ENCODE measurements at regions not wholly inside any gene's neighbourhood (a gene's known extent, or its start where the extent isn't known, plus 50 kb on each side); places are given as distances from the start of the nearest gene placed in this dataset.

DNA sequence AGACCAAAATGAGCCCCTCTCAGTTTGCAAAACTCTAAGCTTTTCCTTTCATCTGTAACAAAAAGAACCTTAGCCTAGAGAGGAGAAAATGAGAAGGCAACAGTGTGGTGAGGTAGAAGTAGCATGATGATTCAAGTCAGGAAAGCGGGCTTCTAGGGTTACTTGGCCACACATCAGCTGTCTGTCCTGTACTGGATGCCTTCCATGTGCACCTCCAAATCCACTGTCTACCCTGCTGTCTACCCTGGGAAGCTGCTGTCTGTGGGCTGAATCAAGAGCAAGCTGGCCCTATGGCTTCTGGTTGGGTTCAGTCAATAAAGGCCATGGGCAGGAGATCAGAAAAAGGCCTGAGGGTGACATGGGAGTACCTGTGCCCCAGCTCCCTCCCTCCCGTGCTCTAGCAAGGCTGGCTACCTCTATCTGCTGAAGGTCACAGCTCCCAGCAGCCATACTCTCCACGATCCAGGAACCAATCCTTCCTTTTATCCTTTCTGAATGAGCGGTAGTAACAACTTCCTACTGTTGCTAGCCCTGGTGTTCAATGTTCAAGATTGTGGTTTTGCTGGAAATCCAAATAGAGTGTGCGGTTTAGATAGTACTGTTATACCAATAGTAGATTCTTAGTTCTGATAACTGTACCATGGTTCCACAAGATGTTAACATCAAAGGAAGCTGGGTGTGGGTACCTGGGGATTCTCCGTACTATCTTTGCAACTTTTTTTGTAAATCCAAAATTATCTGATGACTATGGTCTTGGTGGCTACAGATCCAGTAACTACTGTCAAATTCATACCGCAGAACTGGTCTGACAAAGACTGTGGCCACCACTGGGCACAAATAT, 191.0 kb downstream of the ESM1 start:
- no peak overlapping the region for H3K4me3 ChIP-seq (ENCODE audit: control insufficient read depth in 2 of 3, extremely low read depth in 1 of 3, insufficient read depth in 2 of 3, low read depth in 1 of 3, low read length in 3 of 3)
- H3K79me2 ChIP-seq (ENCODE audit: control insufficient read depth, insufficient read depth, low read length): no peaks in the 10 kb centered on the region
- H3K9ac ChIP-seq (ENCODE audit: control insufficient read depth, extremely low read depth, insufficient read depth, low read length): no peak overlapping the region
- FAIRE-seq: no peak
- no peak overlapping the region for H2AFZ ChIP-seq (ENCODE audit: control insufficient read depth, low read length)
- H3K27ac ChIP-seq (ENCODE audit: control insufficient read depth, insufficient read depth, low read length): no peak overlapping the region
- no peak overlapping the region for H3K4me2 ChIP-seq (ENCODE audit: control insufficient read depth, extremely low read depth, insufficient read depth, low read depth, low read length)
- H3K9me1 ChIP-seq (ENCODE audit: control insufficient read depth, extremely low read depth, insufficient read depth, low read length): no peaks in the 10 kb centered on the region
- no peaks in the 10 kb centered on the region for H4K20me1 ChIP-seq (ENCODE audit: control insufficient read depth, extremely low read depth, insufficient read depth, low read length)
- no peaks in the 10 kb centered on the region for H3K9me3 ChIP-seq (ENCODE audit: control insufficient read depth, low read depth, low read length)
- TF ChIP-seq EZH2 (IDR thresholded peaks at IDR 0.05; ENCODE audit: low read length): no peak
- TF ChIP-seq, protein P1, sequence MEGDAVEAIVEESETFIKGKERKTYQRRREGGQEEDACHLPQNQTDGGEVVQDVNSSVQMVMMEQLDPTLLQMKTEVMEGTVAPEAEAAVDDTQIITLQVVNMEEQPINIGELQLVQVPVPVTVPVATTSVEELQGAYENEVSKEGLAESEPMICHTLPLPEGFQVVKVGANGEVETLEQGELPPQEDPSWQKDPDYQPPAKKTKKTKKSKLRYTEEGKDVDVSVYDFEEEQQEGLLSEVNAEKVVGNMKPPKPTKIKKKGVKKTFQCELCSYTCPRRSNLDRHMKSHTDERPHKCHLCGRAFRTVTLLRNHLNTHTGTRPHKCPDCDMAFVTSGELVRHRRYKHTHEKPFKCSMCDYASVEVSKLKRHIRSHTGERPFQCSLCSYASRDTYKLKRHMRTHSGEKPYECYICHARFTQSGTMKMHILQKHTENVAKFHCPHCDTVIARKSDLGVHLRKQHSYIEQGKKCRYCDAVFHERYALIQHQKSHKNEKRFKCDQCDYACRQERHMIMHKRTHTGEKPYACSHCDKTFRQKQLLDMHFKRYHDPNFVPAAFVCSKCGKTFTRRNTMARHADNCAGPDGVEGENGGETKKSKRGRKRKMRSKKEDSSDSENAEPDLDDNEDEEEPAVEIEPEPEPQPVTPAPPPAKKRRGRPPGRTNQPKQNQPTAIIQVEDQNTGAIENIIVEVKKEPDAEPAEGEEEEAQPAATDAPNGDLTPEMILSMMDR (optimal IDR thresholded peaks at IDR 0.05 in 1 of 3, IDR thresholded peaks at IDR 0.05 in 1 of 3, conservative IDR thresholded peaks at IDR 0.05 in 1 of 3; ENCODE audit: extremely low read depth in 1 of 3, insufficient read depth in 2 of 3, low read length in 3 of 3): no peak
- no peaks in the 10 kb centered on the region for H3K4me1 ChIP-seq (ENCODE audit: control insufficient read depth, extremely low read depth, insufficient read depth, low read length)
- DNase-seq (ENCODE audit: low read depth, low spot score): no peak
- dilution Hi-C loops (cut with MboI; ENCODE audit: extremely low pct_ligation_motif_present, low sequenced_read_pairs): no loop called here
- no peaks in the 10 kb centered on the region for H3K36me3 ChIP-seq (ENCODE audit: control insufficient read depth in 2 of 2, extremely low read depth in 1 of 2, insufficient read depth in 2 of 2, low read length in 2 of 2)
- peaks cover 3% of the 10 kb centered on the region for H3K27me3 ChIP-seq (ENCODE audit: control insufficient read depth, extremely low read depth, insufficient read depth, low read length)

DNA sequence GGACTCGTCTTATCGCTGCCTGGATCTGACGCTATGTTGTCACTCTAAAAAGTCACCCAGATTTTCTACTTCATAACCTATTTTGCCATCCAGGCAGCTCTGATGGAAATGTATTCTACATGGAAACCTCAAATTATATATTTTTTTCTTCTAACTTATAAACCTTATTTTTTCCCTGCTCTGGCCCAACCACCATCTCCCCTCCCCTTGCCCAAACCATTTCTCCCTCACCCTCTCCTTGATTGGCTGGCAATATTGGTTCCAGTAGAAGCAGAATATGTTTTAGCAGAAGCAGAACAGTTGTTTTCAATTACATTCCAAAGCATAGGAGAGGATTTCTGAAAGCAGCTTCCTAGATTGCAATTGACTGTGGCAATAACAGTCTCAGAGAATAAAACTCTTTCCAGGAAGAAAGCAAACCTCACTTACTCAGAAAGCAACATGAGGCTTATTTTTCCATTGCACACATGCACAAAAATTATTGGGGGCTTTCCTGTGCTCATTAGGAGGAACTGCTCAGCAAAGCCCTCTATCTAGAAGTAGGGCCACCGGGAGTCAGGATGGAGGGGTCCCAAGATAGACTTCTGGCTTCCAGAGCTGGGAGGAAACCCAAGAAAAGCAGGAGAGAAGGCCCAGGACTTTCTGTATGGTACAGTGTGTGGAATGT, 191.8 kb downstream of the ESM1 start:
- dilution Hi-C loops (cut with MboI; ENCODE audit: extremely low pct_ligation_motif_present, low sequenced_read_pairs): no loop called here
- TF ChIP-seq EZH2 (IDR thresholded peaks at IDR 0.05; ENCODE audit: low read length): no peak
- TF ChIP-seq, protein P1 (optimal IDR thresholded peaks at IDR 0.05 in 1 of 3, IDR thresholded peaks at IDR 0.05 in 1 of 3, conservative IDR thresholded peaks at IDR 0.05 in 1 of 3; ENCODE audit: extremely low read depth in 1 of 3, insufficient read depth in 2 of 3, low read length in 3 of 3): no peak

More for the DNA sequence above, 191.8 kb downstream of the ESM1 start:
- FAIRE-seq: no peak
- Histone ChIP-seq H3K27me3 (ENCODE audit: control insufficient read depth, extremely low read depth, insufficient read depth, low read length) (peaks cover 3% of the 10 kb centered on the region), H3K9me1 (ENCODE audit: control insufficient read depth, extremely low read depth, insufficient read depth, low read length) (no peaks in the 10 kb centered on the region), H2AFZ (ENCODE audit: control insufficient read depth, low read length) (no peak overlapping the region), H3K4me3 (ENCODE audit: control insufficient read depth in 2 of 3, extremely low read depth in 1 of 3, insufficient read depth in 2 of 3, low read depth in 1 of 3, low read length in 3 of 3) (no peak overlapping the region), H3K4me1 (ENCODE audit: control insufficient read depth, extremely low read depth, insufficient read depth, low read length) (no peaks in the 10 kb centered on the region), H3K79me2 (ENCODE audit: control insufficient read depth, insufficient read depth, low read length) (no peaks in the 10 kb centered on the region), H3K27ac (ENCODE audit: control insufficient read depth, insufficient read depth, low read length) (no peak overlapping the region), H3K36me3 (ENCODE audit: control insufficient read depth in 2 of 2, extremely low read depth in 1 of 2, insufficient read depth in 2 of 2, low read length in 2 of 2) (no peaks in the 10 kb centered on the region), H4K20me1 (ENCODE audit: control insufficient read depth, extremely low read depth, insufficient read depth, low read length) (no peaks in the 10 kb centered on the region), H3K9me3 (ENCODE audit: control insufficient read depth, low read depth, low read length) (no peaks in the 10 kb centered on the region), H3K4me2 (ENCODE audit: control insufficient read depth, extremely low read depth, insufficient read depth, low read depth, low read length) (no peak overlapping the region), H3K9ac (ENCODE audit: control insufficient read depth, extremely low read depth, insufficient read depth, low read length) (no peak overlapping the region)
- no peak for DNase-seq (ENCODE audit: low read depth, low spot score)

Data from keratinocyte (primary cell).